ENCODE measurements at regions not wholly inside any gene's neighbourhood (a gene's known extent, or its start where the extent isn't known, plus 50 kb on each side); places are given as distances from the start of the nearest gene placed in this dataset.

DNA sequence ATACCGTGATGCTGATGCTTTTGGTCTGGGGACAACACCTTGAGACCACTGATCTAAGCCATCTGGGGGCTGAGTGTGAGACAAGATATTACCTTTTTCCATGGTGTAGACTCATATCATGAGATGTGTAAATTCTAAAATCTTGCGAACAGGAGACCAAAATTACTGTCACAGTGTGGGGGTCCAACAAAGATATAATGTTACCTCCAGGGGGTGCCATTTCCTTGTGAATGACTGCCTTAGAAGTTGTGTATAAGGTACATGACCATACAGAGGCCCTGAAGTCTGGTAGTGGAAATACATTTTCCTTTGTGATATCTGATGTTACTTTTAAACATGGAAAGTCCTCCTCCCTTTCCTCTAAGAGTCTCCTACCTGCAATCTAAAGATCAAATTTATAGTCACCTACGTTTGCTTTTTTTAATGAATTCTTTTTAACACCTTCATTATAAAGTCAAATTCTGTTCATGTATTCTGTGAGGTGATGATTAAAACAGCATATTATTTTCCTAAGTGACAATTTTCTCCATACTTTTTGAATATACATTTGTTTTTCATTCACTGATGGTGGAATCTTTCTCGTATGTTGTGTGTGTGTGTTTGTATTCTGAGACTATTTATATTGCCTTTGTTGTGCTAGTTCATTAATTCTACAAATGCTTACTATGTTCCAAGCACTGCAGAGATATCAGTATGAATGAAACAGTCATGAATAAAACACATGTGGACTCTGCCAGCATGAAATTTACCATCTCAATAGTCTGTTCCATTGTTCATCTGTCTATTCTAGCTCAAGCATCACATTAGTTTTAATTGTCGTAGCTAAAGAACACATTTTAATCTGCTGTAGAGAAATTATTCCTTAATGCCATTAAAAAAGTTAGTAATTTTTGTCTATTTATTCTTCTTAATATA, 113.7 kb downstream of the RFC3 start:
- Mint-ChIP-seq H3K4me1 (ENCODE audit: low read depth, unreplicated experiment) (no peaks in the 10 kb centered on the region), H3K36me3 (ENCODE audit: insufficient read depth, unreplicated experiment) (no peaks in the 10 kb centered on the region), H3K4me3 (ENCODE audit: unreplicated experiment) (no peak overlapping the region), H3K9me3 (ENCODE audit: unreplicated experiment) (no peaks in the 10 kb centered on the region), H3K27ac (ENCODE audit: unreplicated experiment) (no peak overlapping the region), H3K27me3 (ENCODE audit: insufficient read depth, unreplicated experiment) (no peaks in the 10 kb centered on the region)
- ChIA-PET CTCF (no interaction called here), POLR2A (no interaction called here)
- H3K36me3 ChIP-seq (ENCODE audit: control insufficient read depth, insufficient read depth, low read length) = no peaks in the 10 kb centered on the region
- intact Hi-C loops (cut with micrococcal nuclease; ENCODE audit: unreplicated experiment) = loop anchor here (1.0 to 5.0 kb wide), 5 partner anchors 61 to 1233 kb away; no protein-coding TSS in a partner anchor
- no peak overlapping the region for H3K4me3 ChIP-seq (ENCODE audit: low read depth, low read length)
- no peaks in the 10 kb centered on the region for H3K4me1 ChIP-seq
- peak; percentile 41 to 78 for DNase-seq
- no peaks in the 10 kb centered on the region for H3K9me3 ChIP-seq
- BruUV-seq (replicated peaks) = no TSS peak
- TF ChIP-seq CTCF (IDR thresholded peaks at IDR 0.05; ENCODE audit: insufficient read depth in 1 of 2, low read depth in 1 of 2, low read length in 1 of 2, severe bottlenecking in 1 of 2, unreplicated experiment in 1 of 2) = peak; percentile 56 to 71
- H3K27me3 ChIP-seq (replicated peaks; ENCODE audit: control insufficient read depth, insufficient read depth, low read length) = no peaks in the 10 kb centered on the region

DNA sequence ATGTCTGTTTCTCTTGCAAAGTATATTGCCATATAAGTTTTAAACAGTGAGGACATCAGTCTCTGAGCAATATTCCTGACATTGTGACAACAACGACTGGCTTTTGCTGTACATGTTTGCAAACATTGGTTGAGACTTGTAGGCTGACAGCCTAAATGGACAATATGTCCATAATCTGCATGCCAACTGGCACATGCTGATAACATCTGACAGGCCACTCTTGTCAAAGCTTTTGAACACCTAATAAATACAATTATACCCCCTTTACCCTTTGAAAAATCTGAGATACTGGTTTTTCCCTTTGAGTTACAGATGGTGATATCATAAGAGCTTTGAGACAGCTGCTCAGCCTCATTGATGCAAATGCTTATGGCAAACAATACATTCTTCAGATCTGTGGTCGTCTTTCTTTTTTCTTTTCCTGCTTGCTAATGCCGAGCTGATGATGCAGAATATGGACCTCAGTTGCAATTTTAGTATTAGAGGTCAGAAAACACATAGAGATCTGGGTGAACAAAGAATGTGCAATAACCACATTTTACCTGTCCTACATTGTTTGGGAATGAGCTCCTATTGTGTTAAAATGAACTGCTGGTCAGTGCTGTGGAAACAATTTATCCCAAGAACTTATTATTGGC, 114.9 kb downstream of the RFC3 start:
- no peak for TF ChIP-seq CTCF (IDR thresholded peaks at IDR 0.05; ENCODE audit: insufficient read depth in 1 of 2, low read depth in 1 of 2, low read length in 1 of 2, severe bottlenecking in 1 of 2, unreplicated experiment in 1 of 2)
- CTCF ChIA-PET = no interaction called here
- POLR2A ChIA-PET = no interaction called here
- H3K9me3 Mint-ChIP-seq (ENCODE audit: unreplicated experiment) = no peaks in the 10 kb centered on the region
- no peak overlapping the region for H3K4me3 ChIP-seq (ENCODE audit: low read depth, low read length)
- no TSS peak for BruUV-seq (replicated peaks)
- H3K36me3 Mint-ChIP-seq (ENCODE audit: insufficient read depth, unreplicated experiment) = no peaks in the 10 kb centered on the region
- H3K27ac Mint-ChIP-seq (ENCODE audit: unreplicated experiment) = no peak overlapping the region
- no peaks in the 10 kb centered on the region for H3K9me3 ChIP-seq
- H3K4me1 Mint-ChIP-seq (ENCODE audit: low read depth, unreplicated experiment) = no peaks in the 10 kb centered on the region
- no peaks in the 10 kb centered on the region for H3K4me1 ChIP-seq
- DNase-seq = no peak
- H3K27me3 ChIP-seq (replicated peaks; ENCODE audit: control insufficient read depth, insufficient read depth, low read length) = no peaks in the 10 kb centered on the region
- H3K36me3 ChIP-seq (ENCODE audit: control insufficient read depth, insufficient read depth, low read length) = no peaks in the 10 kb centered on the region
- no peaks in the 10 kb centered on the region for H3K27me3 Mint-ChIP-seq (ENCODE audit: insufficient read depth, unreplicated experiment)
- H3K4me3 Mint-ChIP-seq (ENCODE audit: unreplicated experiment) = no peak overlapping the region
- intact Hi-C loops (cut with micrococcal nuclease; ENCODE audit: unreplicated experiment) = loop anchor here (5.0 kb wide), 1 partner anchor 59 kb away; no protein-coding TSS in a partner anchor

GRCh38 chr13:33933810-33934209, 115.9 kb downstream of the RFC3 start:
- BruUV-seq (replicated peaks) = no TSS peak
- H3K27ac Mint-ChIP-seq (ENCODE audit: unreplicated experiment) = no peak overlapping the region

More at GRCh38 chr13:33933810-33934209, 115.9 kb downstream of the RFC3 start:
- ChIA-PET CTCF (no interaction called here), POLR2A (no interaction called here)
- intact Hi-C loops (cut with micrococcal nuclease; ENCODE audit: unreplicated experiment) = loop anchor here (5.0 kb wide), 1 partner anchor 58 kb away; no protein-coding TSS in a partner anchor
- Mint-ChIP-seq H3K4me3 (ENCODE audit: unreplicated experiment) (no peak overlapping the region), H3K36me3 (ENCODE audit: insufficient read depth, unreplicated experiment) (no peaks in the 10 kb centered on the region), H3K4me1 (ENCODE audit: low read depth, unreplicated experiment) (no peaks in the 10 kb centered on the region), H3K27me3 (ENCODE audit: insufficient read depth, unreplicated experiment) (no peaks in the 10 kb centered on the region), H3K9me3 (ENCODE audit: unreplicated experiment) (no peaks in the 10 kb centered on the region)
- Histone ChIP-seq H3K4me3 (ENCODE audit: low read depth, low read length) (no peak overlapping the region), H3K36me3 (ENCODE audit: control insufficient read depth, insufficient read depth, low read length) (no peaks in the 10 kb centered on the region), H3K27me3 (replicated peaks; ENCODE audit: control insufficient read depth, insufficient read depth, low read length) (no peaks in the 10 kb centered on the region), H3K4me1 (no peaks in the 10 kb centered on the region), H3K9me3 (no peaks in the 10 kb centered on the region)
- DNase-seq = no peak
- TF ChIP-seq CTCF (IDR thresholded peaks at IDR 0.05; ENCODE audit: insufficient read depth in 1 of 2, low read depth in 1 of 2, low read length in 1 of 2, severe bottlenecking in 1 of 2, unreplicated experiment in 1 of 2) = no peak

All from Caco-2 (cell line).